Esophagus muscularis mucosa (tissue), 4 donors: ENCODE measurements at regions not wholly inside any gene's neighbourhood (a gene's known extent, or its start where the extent isn't known, plus 50 kb on each side); places are given as distances from the start of the nearest gene placed in this dataset.

ENCODE experiments used
- DNase-seq: peaks from one replicate; pipeline ENCODE4 v3.0.0-alpha.2; 2017; ENCODE audit errors: extremely low spot score
- H3K27ac ChIP-seq, 4 donors: fragments of 200-600 bp; sonication (generic); replicated peaks in 1 of 4; 1 replicate in 3 of 4; 2 replicates in 1 of 4; pipeline ENCODE4 v1.5.1; 2016 to 2019; ENCODE audit warnings: mild to moderate bottlenecking in 1 of 4
- H3K27me3 ChIP-seq, 4 donors: fragments of 200-600 bp; sonication (generic); one replicate each; pipeline versions ENCODE4 v1.5.1 to v1.6.0; 2016 to 2019
- H3K36me3 ChIP-seq, 4 donors: fragments of 200-600 bp; sonication (generic); one replicate each; pipeline ENCODE4 v1.5.1; 2016 to 2019
- H3K4me1 ChIP-seq, 4 donors: fragments of 200-600 bp; sonication (generic); one replicate each; pipeline ENCODE4 v1.5.1; 2016 to 2019
- H3K4me3 ChIP-seq, 4 donors: fragments of 200-600 bp; sonication (generic); 1 replicate in 2 of 4; 2 replicates in 2 of 4; pipeline ENCODE4 v1.5.1; 2016 to 2019; ENCODE audit warnings: mild to moderate bottlenecking in 4 of 4, moderate library complexity in 1 of 4
- H3K9me3 ChIP-seq, 4 donors: fragments of 200-600 bp; sonication (generic); 1 replicate in 3 of 4; 2 replicates in 1 of 4; pipeline ENCODE4 v1.5.1; 2016 to 2019
- EP300 ChIP-seq: sonication (generic); formaldehyde crosslinking; IDR thresholded peaks from one replicate; pipeline ENCODE4 v1.6.1; 2017; ENCODE audit warnings: antibody characterized with exemption
- POLR2A ChIP-seq: fragments of 450-650 bp; IDR thresholded peaks from one replicate; pipeline ENCODE4 v1.6.1; 2017; ENCODE audit warnings: antibody characterized with exemption, moderate library complexity, mild to moderate bottlenecking, low read depth
- POLR2AphosphoS5 ChIP-seq, 2 donors: sonication (generic); formaldehyde crosslinking; IDR thresholded peaks; one replicate each; pipeline ENCODE4 v1.6.1; 2017; ENCODE audit warnings: antibody characterized with exemption in 2 of 2
- WGBS: methylation state at CpG from one replicate; pipeline ENCODE4 v1.1.5; 2018; 5-methylcytosine and 5-hydroxymethylcytosine counted together
- intact Hi-C: fragments of 100-400 bp; cut with DNase I; formaldehyde crosslinking; loops from one replicate; pipeline ENCODE4 v1.15.1; 2023
- TF ChIP-seq, protein P1 (sequence below), 3 experiments: fragments of 200-600 bp in 2 of 3; fragments of 450-650 bp in 1 of 3; sonication (generic) in 2 of 3; IDR thresholded peaks; one replicate each; pipeline ENCODE4 v1.5.1; 2017 to 2019; ENCODE audit warnings: antibody characterized with exemption in 3 of 3, mild to moderate bottlenecking in 2 of 3, moderate library complexity in 1 of 3

DNA sequence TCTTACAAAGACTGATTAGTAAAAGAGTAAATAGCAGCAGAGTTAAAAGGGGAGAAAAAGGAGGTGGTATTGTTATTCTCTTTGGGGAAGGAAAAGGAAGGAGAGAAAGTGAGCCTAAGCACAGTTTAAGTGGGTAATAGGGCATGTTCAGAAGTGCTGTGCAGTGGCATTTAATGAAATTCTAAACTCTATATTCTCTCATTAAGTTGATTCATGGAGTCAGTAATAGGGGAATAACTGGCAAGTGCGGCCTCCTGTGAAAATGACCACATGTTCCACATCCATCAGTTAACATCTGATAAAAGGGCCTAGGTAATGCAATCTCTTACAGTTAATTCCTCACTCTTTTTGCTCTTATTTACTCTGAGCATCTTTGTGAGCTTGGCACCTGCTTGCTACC is 516.7 kb downstream of the JRKL start:
- DNase-seq: no peak
- Histone ChIP-seq H3K9me3 (no peaks in the 10 kb centered on the region), H3K4me3 (no peak overlapping the region), H3K27ac (no peak overlapping the region), H3K27me3 (no peaks in the 10 kb centered on the region), H3K4me1 (peaks cover 0 to 6% (median 0%) of the 10 kb centered on the region in 4 donors), H3K36me3 (no peaks in the 10 kb centered on the region)
- no peak for TF ChIP-seq POLR2A
- TF ChIP-seq, protein P1, sequence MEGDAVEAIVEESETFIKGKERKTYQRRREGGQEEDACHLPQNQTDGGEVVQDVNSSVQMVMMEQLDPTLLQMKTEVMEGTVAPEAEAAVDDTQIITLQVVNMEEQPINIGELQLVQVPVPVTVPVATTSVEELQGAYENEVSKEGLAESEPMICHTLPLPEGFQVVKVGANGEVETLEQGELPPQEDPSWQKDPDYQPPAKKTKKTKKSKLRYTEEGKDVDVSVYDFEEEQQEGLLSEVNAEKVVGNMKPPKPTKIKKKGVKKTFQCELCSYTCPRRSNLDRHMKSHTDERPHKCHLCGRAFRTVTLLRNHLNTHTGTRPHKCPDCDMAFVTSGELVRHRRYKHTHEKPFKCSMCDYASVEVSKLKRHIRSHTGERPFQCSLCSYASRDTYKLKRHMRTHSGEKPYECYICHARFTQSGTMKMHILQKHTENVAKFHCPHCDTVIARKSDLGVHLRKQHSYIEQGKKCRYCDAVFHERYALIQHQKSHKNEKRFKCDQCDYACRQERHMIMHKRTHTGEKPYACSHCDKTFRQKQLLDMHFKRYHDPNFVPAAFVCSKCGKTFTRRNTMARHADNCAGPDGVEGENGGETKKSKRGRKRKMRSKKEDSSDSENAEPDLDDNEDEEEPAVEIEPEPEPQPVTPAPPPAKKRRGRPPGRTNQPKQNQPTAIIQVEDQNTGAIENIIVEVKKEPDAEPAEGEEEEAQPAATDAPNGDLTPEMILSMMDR (IDR thresholded peaks at IDR 0.05): no peak
- TF ChIP-seq EP300: no peak
- no peak for TF ChIP-seq POLR2AphosphoS5 (IDR thresholded peaks at IDR 0.05)
- intact Hi-C loops: no loop called here
- WGBS: 82% methylated on average over 1 of the region's 1 CpG

DNA sequence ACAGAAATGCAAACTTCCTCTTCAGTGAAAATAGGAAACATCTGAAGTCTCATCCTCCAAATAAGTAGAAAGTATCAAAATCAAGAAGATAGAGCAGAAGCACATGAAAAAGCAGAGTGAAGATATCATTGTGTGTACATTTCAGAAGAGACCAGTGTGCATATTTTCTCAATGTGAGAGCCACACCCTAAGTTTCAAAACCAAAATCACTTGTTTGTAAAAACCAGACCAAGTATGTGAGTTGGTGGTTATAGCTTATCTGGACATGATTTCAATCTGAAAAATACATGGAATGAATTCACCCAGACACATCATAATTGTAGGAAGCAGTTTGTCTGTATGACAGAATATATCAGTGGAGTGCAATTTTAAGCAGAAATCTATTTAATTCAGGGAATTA is 536.0 kb downstream of the JRKL start:
- H3K36me3 ChIP-seq: no peaks in the 10 kb centered on the region
- no peaks in the 10 kb centered on the region for H3K27me3 ChIP-seq
- no peaks in the 10 kb centered on the region for H3K9me3 ChIP-seq
- intact Hi-C loops: no loop called here
- TF ChIP-seq POLR2A (no peak), EP300 (no peak), POLR2AphosphoS5 (IDR thresholded peaks at IDR 0.05) (no peak)
- TF ChIP-seq, protein P1 (IDR thresholded peaks at IDR 0.05): no peak
- H3K4me1 ChIP-seq: no peaks in the 10 kb centered on the region
- H3K4me3 ChIP-seq: no peak overlapping the region
- H3K27ac ChIP-seq: no peak overlapping the region
- DNase-seq: no peak

- no peak for DNase-seq
- Histone ChIP-seq H3K4me3 (no peak overlapping the region), H3K4me1 (no peaks in the 10 kb centered on the region), H3K36me3 (no peaks in the 10 kb centered on the region), H3K9me3 (no peaks in the 10 kb centered on the region), H3K27me3 (no peaks in the 10 kb centered on the region), H3K27ac (no peak overlapping the region)
- TF ChIP-seq POLR2A (no peak), POLR2AphosphoS5 (IDR thresholded peaks at IDR 0.05) (no peak), EP300 (no peak)
- TF ChIP-seq, protein P1 (IDR thresholded peaks at IDR 0.05): no peak
- intact Hi-C loops: no loop called here
These were observed 550.4 kb downstream of the JRKL start for GRCh38 chr11:96940227-96940626.

DNA sequence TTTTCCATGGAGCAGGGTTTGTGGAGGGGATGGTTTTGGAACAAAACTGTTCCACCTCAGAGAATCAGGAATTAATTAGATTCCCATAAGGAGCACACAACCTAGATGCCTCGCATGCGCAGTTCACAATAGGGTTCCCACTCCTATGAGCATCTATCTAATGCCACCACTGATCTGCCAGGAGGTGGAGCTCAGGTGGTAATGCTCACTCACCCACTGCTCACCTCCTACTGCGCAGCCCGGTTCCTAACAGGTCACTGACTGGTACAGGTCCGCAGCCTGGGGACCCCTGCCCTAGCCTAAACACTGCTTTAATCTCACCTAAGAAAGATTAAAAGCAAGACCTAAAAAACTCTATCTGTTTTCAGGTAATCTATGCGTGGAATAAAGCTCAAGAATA is 553.0 kb downstream of the JRKL start:
- whole genome bisulfite sequencing: 81% methylated on average over 6 of the region's 6 CpGs
- TF ChIP-seq, protein P1 (IDR thresholded peaks at IDR 0.05): no peak
- no peak for TF ChIP-seq EP300
- TF ChIP-seq POLR2AphosphoS5 (IDR thresholded peaks at IDR 0.05): no peak
- TF ChIP-seq POLR2A: no peak
- DNase-seq: no peak

DNA sequence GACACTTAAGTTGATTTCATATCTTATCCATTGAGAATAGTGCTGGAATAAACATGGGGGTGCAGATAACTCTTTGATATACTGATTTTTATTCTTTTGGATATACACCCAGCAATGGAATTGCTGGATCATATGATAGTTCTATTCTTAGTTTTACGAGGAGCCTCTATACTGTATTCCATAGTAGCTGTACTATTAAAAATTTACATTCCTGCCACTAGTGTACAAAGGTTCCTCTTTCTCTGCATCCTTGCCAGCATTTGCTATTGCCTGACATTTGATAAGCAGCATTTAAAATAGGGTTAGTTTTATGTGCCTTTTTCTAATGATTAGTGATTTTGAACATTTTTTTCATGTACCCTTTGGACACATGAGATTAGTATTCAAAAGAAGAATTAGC is 554.2 kb downstream of the JRKL start:
- TF ChIP-seq, protein P1 (IDR thresholded peaks at IDR 0.05): no peak
- TF ChIP-seq POLR2AphosphoS5 (IDR thresholded peaks at IDR 0.05) (no peak), EP300 (no peak), POLR2A (no peak)
- intact Hi-C loops: no loop called here
- no peak overlapping the region for H3K27ac ChIP-seq
- DNase-seq: no peak
- H3K4me1 ChIP-seq: no peaks in the 10 kb centered on the region
- H3K9me3 ChIP-seq: no peaks in the 10 kb centered on the region
- no peak overlapping the region for H3K4me3 ChIP-seq
- no peaks in the 10 kb centered on the region for H3K27me3 ChIP-seq
- 79% methylated on average over 1 of the region's 1 CpG for WGBS
- no peaks in the 10 kb centered on the region for H3K36me3 ChIP-seq

More for the DNA sequence above, 553.0 kb downstream of the JRKL start:
- Histone ChIP-seq H3K27ac (no peak overlapping the region), H3K27me3 (no peaks in the 10 kb centered on the region), H3K4me1 (no peaks in the 10 kb centered on the region), H3K36me3 (no peaks in the 10 kb centered on the region), H3K9me3 (no peaks in the 10 kb centered on the region), H3K4me3 (no peak overlapping the region)
- intact Hi-C loops: no loop called here
